ENCODE measurements at regions not wholly inside any gene's neighbourhood (a gene's known extent, or its start where the extent isn't known, plus 50 kb on each side); places are given as distances from the start of the nearest gene placed in this dataset.
A peak's percentile ranks its signal among the peaks of the same experiment; 100 is the strongest.

DNA sequence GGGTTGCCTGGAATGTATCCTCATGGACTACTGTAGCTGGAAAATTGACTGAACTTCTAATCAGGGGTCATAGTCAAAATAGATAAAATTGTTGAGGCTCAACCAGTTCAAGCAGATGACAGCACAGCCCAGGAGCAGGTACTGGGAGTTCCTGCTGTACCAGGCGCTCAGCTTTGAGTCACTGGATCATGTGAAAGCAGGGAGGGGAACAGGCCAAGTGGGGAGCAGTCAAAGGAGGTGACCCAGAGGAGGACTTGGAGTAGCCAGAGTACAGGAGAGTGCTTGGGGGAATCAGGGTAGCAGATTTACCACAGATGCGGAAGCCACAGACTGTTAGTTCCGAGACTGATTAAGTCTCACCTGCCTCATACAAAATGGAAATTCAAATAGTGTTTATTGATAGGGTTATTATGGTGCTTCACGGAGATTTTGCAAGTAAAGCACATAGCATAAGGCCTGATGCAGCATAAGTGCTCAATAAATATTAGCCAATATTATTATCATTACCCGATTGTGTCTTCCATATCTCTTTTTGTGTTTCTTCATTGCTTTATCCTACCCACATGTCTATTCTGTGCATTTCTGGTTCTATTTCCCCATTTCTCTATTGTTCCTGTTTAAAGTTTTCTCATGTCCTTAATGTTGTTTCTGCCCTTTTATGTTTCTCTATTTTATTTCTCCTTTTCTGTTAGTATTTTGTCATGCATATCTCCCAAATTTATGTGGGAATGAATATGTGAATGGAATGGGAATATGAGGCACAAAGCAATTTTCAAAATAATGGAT, 369.2 kb upstream of the MCTP2 start:
- peak; percentile 64 to 70 for DNase-seq

DNA sequence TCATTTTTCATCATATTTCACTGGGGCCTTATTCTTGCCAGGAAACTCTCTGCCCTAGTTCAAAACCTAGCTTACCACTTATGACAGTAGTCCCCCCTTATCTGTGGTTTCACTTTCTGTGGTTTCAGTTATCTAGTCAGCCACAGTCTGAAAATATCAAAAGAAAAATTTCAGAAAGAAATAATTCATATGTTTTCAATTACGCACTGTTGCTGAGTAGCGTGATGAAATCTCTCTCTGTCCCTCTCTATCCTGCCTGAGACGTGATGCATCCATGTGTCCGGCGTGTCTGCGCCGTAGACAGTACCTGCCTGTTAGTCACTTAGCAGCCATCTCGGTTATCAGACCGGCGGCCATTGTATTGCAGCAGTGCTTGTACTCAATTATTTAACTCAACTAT, 369.9 kb upstream of the MCTP2 start:
- no peak for DNase-seq

DNA sequence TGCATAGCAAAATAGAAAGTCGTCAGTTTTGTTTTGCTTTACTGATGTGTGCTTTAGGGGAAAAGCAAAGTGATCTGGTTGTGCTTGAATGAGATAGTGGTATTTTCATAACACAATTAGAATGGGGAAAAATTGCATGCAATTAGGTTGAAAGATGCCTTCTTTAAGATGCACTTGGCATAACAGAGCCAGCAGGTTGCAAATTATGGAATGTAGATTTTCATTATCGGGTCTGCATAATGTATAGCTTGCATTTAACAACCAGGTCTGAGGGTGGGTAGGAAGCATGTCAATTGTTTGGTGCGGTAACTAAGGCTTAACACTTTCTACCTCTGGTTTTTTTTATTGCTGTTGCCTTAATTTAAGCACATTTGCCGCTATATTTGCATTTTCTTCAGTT, 370.7 kb upstream of the MCTP2 start:
- no peak for DNase-seq

DNA sequence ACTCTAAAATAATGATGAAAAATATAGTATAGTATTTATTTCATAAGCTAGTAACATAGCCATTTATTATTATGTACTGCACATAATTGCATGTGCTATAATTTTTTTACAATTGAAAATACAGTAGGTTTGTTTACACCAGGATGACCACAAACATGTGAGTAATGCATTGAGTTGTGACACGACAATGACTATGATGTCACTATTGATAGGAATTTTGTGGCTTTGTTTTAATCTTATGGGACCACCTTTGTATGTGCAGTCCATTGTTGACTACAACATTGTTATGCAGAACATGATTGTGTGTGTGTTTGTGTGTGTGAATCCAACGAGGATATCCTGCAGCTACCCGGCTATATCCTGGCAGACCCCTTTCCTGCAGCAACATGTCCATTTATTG, 372.2 kb upstream of the MCTP2 start:
- no peak for DNase-seq

DNA sequence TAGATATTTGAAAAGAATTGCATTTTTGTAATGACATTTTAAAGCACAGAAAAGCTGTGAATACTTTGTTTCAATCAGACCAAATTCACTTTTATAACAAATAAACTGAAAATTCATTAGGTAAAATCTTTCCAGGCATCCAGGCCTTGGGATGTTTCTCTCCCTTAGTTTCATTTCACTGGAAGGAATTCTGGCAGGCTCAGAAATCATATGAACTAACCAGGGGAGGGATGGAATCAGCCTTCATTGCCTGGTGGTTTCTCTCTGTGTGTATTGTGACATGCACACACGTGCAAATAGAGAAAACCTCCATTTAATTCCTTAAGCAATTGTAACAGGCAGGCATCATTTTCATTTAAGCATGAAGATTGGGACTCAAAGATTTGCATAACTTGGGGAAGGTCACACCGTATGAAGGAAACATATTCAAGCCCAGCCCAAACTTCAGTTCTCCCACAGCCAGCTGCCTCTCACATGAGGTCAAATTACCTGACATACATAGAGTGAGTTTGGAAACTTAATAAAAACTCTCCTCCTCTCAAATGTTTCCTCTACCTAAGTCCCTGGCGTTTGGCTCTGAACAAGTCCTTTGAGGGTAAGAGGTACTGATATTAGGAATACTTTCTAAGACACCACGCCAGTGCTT, 376.1 kb upstream of the MCTP2 start:
- no peak for DNase-seq

DNA sequence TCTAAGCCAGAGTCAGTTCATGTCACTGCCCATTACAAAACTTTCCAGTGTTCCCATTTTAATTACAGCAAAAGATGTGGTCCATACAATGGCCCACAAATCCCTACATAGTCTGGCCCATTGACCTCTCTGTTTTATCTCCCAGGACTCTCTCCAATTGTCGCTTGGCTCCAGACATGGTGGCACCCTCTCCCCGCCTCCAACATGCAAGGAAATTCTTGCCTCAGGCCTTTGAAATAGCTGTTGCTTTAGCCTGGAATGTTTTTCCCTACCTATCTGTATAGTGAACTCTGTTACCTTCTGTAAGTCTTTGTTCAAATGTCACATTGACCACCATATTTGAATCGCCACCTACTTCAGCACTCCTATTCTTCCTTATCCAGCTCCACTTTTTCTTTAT, 377.3 kb upstream of the MCTP2 start:
- DNase-seq: no peak

DNA sequence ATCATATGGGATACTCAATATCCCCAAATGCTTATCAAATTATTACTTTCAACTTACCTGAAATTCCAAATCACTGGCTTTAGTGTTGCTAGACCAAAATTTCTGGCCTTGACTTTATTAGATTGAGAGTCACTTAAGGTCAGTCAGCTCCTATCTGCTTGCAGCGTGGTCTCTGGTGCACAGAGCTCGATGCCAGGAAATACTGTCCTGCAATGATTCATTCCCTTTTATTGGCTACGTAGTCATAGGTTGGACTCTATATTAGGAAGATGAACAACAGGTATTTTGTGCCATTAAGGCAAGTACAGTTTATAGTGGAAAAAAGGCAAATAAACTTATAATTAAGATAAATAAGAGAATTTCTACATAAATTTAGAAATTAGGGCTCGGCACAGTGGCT, 378.6 kb upstream of the MCTP2 start:
- DNase-seq: no peak

DNA sequence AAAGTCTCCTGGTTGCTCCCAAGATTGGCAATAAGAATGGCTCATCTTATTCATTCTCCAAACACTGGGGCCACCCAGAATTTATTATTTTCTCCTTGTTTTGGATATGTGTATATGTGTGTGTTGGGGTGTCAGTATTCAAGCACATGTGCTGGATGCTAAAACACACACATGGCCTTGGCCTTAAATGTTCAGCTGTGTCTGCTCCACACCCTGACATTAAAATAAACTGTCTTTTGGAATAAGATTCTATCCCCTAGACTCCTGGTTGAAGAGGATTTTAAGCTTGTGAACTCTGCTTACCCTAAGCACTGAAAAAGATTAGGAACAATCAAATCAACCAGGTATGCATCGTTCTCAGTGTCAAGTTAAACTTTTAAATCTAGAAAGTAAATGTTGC, 382.9 kb upstream of the MCTP2 start:
- no peak for DNase-seq

DNA sequence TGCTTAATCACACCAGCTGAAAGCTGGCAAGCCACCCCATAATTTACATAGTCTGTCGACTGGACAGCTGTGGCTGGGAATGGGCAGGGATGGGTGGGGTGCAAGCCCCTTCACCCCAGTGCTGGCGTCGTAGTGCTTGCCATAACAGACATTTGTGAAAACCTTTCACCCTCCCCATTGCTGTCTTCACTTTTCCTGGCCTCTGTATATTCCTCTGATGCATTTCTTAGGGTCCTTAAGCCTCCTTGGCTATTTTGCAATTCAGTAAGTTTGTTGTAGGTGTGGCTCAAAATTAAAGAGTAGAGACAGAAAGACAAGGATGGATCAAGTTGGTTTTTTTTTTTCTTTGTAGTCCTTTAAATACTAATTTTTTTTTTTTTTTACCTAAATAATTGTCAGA, 383.3 kb upstream of the MCTP2 start:
- DNase-seq: no peak

DNA sequence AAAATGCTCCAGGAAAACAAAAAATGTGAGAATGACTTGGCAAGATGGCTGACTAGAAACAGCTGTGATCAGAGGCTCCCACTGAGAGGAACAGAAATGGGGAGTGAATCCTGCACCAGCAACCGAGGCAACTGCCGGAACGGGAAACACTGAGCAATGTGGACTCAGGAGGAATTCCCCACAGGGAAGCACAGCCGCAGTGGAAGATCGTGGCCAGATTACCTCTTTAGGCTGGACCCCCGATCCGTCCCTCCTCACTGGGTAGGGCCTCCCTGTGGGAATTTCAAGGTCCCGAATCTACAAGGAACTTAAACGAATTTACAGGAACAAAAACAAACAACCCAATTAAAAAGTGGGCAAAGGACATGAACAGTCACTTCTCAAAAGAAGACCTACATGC, 385.2 kb upstream of the MCTP2 start:
- no peak for DNase-seq

DNA sequence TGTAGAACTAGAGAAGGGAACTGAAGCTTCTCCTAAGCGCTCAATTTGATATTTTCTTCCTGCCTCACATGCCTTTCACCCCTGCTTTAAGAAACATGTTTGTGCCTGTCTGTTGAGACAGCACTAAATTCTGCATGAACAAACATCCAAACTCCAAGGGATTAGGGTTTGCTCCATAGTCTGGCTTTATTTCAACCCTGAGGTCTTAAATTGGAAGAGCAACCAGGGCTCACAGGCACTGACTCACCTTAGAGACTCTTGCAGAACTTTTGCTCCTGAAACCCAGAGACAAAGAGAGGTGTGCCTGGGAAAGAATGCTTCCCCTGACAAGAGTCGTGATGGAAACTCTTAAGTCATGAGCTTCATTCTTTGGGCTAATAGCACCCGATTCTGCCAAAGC, 393.9 kb upstream of the MCTP2 start:
- DNase-seq: no peak

DNA sequence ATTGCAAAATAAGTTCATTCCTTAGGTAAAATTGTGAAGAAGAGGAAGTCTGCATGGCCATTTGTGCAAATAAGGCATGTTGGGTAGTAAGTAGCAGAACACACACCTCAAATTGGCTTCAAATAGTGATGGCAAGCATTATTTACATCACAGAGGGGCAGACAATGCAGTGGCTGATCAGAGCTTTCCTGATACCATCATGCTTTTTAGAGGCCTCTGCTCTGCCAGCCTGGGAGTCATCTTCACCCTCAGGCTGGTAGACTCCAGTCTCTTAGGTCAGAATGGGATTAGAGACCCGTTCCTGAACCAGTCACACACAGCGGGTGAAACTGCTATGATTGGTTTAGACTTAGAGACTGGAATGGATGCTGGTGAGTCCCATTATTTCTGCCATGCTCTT, 396.0 kb upstream of the MCTP2 start:
- DNase-seq: no peak

DNA sequence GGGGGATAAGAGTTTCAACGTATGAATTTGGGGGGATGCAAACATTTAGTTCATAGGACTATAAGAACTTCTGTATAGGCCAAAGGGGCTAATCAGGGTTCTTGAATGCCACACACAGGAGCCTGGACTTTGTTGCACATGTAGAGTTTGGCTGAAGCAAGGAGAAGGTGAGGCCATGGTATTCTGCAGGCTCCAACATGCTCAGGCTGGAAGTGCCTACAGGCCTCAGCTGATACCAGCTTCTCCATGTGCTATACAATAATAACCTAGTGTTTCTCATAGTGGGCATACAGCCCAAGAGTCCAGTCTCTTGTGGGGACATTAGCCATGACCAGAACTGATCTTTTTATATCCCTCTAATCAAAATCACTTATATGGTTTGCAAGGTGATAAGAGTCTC, 399.7 kb upstream of the MCTP2 start:
- no peak for DNase-seq

DNA sequence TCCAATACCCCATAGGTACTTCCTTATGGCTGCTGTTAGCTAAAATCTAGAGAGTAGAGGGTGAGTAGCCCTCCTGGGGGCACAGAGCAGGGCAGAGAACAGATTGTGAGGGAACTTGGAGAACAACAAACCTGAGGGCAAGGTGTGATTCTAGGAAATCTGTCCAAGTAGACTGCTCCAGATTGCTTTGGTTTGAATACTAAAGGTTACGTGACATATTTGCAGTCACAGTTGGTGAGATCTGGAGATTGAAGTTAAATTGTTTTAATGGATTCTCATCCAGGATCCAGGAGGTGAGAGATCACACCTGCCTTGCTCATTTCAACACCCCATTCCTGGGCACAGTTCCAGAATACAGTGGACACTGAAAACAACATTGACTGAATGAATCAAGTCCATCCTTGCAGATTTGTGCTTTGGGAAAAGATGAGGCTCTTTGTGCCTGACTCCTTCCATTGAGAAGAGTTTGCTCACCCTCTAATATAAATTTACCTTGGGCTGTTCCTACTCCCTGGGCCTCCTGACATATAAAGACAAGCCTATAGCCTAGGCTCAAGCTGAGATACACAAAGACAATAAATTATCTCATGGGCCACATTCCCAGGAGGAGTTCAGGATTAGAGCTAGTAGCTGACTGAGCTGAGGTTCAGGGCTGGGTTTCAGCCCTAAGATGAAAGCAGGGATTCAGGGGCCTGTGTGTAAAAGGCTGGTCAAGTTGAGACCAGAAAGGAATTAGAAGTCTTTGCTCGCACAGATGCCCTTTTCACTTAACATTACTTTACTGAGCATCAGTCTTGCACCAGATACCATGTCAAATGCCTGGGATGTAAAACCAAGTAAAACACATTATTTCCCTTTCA, 400.9 kb upstream of the MCTP2 start:
- DNase-seq: no peak

DNA sequence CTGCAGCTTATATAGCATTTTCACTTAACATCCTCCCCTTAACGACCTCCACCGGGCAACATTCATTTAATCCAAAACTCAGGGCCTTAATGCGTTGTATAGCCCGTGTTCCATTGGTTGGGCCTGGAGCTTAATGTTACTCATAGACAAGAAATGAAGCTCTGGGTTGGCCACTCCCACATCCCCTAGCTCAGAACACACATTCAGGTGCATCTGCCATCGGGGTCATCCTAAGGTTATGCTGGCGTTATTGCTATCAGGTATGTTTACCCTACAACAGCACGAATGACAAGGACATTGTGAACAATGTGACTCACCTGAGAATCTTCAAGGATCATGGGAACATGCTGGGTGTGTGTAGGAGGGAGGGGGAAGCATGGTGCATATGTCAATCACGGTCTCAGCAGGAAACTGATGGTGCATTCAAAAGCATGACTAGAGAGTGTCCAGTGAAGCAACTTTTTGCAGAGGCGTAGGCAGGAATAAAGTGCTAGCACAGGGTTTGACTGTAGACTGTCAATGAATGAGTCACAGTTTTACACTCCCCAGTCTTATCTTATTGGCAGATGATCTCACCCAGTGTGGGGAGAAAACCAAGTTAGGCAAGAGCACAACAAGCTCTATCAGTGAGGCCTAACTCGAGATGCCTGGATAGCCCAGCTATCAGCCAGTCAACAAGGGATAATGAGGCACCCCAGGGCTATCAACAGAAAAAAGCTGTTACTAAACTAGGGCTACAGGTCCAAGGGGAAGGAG, 402.1 kb upstream of the MCTP2 start:
- no peak for DNase-seq

DNA sequence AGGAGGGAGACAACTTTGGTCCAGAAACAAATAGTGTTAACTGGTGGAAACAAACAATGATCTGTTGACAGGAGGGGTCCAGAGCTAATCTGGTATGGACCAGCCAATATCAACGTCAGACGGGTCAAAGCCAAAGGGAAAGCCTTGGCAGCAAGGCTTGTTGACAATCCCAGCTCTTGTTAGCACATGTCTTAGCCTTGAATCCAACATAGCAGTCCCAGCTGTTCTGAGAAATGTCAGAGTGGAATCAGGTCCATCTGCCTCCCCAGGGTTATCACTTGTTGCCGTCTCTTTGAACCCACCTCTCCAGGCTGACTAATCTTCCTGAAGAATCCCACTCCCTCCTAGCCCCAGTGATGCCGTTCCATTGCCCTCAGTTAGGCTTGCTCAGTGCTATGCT, 404.6 kb upstream of the MCTP2 start:
- DNase-seq: no peak

DNA sequence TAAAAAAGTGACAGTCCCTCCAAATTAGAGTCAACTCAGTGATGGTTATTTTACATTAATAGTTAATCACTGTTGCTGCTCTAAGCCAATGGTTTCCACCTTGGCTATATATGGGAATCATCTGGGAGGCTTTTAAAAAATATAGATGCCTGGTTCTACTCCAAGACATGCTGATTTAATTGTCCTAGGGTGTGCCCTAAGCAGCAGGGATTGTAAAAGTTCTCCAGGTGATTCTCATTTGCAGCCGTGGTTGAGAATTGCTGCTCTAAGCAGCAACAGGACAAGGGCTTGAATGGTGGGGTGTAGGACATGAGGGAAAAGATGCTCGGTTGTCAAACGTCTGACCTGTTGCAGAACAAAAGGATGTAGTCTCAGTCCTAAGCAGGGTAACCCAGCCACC, 405.1 kb upstream of the MCTP2 start:
- DNase-seq: no peak

DNA sequence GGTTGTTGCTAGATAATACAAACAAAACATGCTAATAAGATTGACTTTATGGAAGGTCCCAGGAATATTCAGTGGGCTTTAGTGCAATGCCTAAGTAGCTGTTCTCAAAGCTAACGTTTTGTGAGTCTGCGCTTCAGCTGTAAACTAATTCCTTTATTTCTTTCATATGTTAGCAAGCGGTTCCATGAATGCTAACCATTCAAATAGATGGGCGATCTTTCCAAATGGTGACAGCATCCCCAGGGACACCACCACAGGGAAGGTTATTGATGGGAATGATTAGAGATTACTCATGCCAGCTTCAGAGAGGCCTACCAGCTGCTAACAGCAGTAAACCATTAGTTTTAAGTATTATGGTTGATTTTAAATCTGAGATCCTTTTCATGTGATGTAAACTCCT, 405.7 kb upstream of the MCTP2 start:
- no peak for DNase-seq

DNA sequence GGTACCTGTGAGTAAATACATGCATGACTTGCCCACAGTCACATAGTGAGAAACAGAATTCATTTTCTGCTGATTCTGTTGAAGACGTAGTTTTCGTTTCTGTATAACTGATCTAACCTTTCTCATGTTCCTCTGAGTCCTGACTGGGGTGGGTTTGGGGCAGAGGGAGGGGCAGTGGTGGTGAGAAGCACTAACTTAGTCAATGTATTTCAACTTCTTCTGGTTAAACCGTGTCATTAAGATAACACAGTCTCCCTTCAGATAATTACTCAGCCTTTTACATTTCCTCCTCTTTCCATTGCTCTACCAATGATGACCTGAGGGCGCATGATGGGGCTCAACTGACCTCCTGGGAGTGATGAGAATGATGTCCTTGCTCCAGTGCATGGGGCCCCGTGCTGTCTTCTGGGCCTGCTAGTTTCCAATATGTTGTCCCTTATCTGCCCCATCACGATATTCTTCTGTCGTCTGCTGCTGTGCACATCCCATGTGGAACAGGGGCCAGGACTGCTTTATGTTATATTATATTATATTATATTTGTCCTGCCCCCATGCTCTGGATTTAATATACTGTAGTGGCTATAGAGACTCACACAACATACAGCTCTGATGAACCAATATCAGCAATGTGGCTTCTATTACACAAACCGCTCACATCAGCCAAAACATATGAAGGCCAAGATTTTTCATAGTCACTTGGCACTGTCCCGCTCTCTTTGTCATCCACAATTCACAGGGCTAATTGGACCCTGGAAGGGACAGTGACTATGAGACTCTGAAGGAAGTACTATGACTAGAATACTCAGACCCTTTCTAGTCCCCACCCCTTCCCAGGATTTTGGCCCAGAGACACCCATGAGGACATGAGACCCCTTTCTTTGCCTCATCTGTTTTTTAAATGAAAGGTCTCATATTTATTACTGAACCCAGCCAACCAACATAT, 407.1 kb upstream of the MCTP2 start:
- no peak for DNase-seq

DNA sequence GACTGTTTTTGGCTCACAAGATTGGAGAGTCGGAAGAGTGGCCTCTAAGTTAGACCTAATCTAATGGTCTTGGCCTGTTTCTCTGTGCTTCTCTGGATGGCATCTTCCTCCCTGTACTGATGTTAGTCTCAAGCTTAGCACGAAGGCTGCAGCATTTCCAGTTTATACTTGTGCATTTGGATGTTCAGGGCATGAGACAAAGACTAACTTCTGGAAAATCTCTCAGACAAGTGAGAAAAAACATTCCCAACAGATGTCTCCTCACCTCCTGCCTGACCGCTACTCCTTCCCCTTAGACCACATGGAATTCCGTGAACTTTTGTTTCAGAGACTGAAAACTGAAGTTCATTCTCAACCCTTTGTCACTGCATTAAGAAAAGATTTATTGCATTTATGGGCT, 410.8 kb upstream of the MCTP2 start:
- DNase-seq: no peak

DNA sequence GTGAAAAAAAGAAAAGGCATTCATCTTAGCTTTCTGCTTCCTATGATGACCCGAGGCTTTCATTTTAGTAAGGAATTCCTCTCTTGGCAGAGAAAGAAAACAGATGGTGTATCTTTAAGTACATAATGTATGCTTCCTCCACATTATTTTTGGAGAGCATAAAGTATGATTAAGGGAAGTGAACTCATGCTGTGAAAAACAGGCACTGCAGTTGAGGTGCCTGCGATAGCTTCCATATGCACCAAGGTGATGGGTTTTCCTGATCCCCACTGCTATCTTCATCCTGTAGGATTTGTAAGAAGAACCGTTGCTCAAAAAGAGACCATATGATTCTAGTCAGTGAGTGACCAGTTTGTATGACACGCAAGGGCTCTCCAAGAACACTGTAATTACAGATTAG, 411.5 kb upstream of the MCTP2 start:
- no peak for DNase-seq

DNA sequence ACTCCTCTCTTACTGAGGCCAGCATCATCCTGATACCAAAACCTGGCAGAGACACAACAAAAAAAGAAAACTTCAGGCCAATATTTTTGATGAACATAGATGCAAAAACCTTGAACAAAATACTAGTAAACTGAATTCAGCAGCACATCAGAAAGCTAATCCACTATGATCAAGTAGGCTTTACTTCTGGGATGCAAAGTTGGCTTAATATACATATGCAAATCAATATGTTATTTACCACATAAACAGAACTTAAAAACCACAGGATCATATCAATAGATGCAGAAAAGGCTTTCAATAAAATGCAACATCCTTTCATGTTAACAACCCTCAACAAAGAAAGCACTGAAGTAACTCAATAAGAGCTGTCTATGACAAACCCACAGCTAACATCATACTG, 414.5 kb upstream of the MCTP2 start:
- DNase-seq: no peak
